Heart left ventricle (tissue), 13 donors: ENCODE measurements at regions not wholly inside any gene's neighbourhood (a gene's known extent, or its start where the extent isn't known, plus 50 kb on each side); places are given as distances from the start of the nearest gene placed in this dataset.

Experiments used
- CTCF ChIP-seq, 12 donors: fragments of 200-600 bp; sonication (generic) in 4 of 12; IDR thresholded peaks; one replicate each; pipeline versions ENCODE4 v1.5.0 to v1.8.0; 2018 to 2022; ENCODE audit warnings: antibody characterized with exemption in 12 of 12, mild to moderate bottlenecking in 5 of 12
- POLR2A ChIP-seq, 2 donors: fragments of 450-650 bp; IDR thresholded peaks; one replicate each; pipeline ENCODE4 v1.6.1; 2017; ENCODE audit warnings: antibody characterized with exemption in 2 of 2, mild to moderate bottlenecking in 2 of 2, moderate library complexity in 2 of 2
- donor health status: ischemic (EF 13 %, LVEDD 7.1; RV severe dilation, severe dysfunction).
- donor health status: DM: no; HTN: yes; CAD: no.
- donor health status: DM: no; HTN: no; CAD: no.
- donor health status: ischemic (EF 25% LVEDD 6.9; RV normal size, moderate dysfunction).
- donor health status: ischemic (EF 25% LVEDD 5.7; RV mildly dilated, moderate dysfunction).
- donor health status: ischemic (EF 35%, LVEDD 5.7; RV mildly dilated, moderate dysfunction).
- donor health status: nonischemic (EF 11% LVEDD 7.7; RV severe dilation, severe dysfunction).
- donor health status: DM: yes; HTN: yes; CAD: no.
- donor health status: PGD.
- donor health status: ischemic (EF 29% LVEDD 5.4; RV normal size, mild dysfunction).
- donor health status: nonischemic (EF 23%, LVEDD 6.1; RV moderate dilation, normal function).

- TF ChIP-seq POLR2A (IDR thresholded peaks at IDR 0.05), result no peak
- TF ChIP-seq CTCF (IDR thresholded peaks at IDR 0.05), result no peak
These were observed 344.7 kb upstream of the PTBP2 start for GRCh38 chr1:96376846-96377245.
